ENCODE measurements at regions not wholly inside any gene's neighbourhood (a gene's known extent, or its start where the extent isn't known, plus 50 kb on each side); places are given as distances from the start of the nearest gene placed in this dataset.

DNA sequence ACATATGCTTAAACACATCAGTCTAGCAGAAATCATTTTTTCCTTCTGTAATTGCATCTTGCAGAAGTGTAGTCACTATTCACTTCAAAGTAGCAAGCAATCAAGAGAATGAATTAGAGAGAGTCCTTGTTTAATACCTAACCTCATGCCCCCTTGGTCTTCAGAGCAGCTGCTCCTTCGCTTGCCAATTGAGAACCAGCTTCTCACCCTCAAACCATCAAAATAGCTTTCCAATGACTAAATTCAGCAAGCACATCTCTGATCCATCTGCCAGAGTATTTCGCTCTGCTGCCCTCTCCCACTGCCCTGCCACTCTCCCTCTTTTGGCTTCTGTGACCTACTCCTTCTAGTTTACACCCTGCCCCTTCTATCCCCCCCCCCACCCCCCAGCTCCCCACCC lies 120.7 kb upstream of the AGAP1 start:
- DNase-seq = peak in 1 of 2 experiments; percentile 3

- no peak for DNase-seq
These were observed 116.7 kb upstream of the AGAP1 start for GRCh38 chr2:235377176-235377575.

- no peak for DNase-seq
These were observed 115.6 kb upstream of the AGAP1 start for GRCh38 chr2:235378246-235378645.

- no peak for DNase-seq
These were observed 114.9 kb upstream of the AGAP1 start for GRCh38 chr2:235378944-235379343.

DNA sequence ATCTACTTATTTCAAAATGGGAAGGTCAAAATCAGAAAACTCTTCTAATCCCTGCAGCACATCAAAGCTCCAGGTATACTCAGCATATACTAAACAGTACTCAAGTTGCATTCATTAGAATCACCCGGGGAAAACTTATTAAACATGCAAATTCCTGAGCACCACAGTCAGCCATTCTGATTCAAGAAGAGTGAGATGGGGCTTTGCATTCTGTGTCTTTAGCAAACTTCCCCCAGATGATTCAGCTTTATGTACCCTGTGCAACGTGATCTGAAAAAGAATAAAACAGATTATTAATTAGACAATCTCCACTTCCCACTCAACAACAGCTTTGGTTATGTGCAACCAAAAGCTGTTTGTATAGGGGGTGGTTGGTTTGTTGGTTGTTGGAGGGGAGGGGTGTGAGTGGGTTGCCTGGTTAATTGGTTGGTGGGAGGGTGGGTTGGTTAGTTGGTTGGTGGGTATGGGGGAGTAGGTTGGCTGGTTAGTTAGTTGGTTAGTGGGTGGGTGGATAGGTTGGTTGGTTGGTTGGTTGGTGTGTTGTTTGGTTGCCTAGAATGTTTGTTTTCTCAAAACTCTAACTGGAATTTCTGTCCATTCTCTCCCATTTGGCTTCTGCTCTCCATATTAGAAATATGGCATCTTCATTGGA lies 112.5 kb upstream of the AGAP1 start:
- DNase-seq = no peak

DNA sequence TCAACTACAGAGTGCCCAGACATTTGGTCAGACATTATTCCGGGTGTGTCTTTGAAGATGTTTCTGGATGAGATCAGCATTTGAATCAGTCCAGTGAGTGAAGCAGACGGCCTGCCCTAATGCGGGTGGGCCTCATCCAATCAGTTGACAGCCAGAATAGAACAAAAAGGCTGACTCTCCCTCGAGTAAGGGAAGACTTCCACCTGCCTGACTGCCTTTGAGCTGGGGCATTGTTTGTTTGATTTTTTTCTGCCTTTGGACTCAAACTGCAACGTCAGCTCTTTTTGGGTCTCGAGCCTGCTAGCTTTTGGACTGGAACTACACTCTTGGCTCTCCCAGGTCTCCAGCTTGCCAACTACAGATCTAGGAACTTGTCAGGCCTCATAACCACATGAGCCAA lies 111.7 kb upstream of the AGAP1 start:
- no peak for DNase-seq

DNA sequence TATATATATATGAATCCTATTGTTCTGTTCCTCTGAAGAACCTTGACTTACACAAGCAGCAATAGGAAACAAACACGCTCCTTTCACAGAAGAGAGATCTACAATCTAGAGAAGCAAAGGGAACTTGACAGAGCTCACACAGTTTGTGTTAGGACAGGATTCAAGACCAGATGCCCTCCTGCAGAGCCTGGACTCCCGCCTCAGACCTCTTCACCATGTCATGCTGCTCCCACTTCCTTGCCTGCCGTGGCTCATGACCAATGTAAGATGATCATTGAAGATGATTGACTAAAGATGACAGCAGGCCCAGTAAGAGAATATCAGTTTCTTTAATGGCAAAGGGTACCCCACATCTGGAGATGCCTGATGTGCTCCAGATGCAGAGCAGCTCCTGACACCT lies 111.2 kb upstream of the AGAP1 start:
- DNase-seq = no peak

- DNase-seq = no peak
These were observed 110.5 kb upstream of the AGAP1 start for GRCh38 chr2:235383272-235383843.

GRCh38 chr2:235384624-235385023 lies 109.2 kb upstream of the AGAP1 start:
- no peak for DNase-seq

DNA sequence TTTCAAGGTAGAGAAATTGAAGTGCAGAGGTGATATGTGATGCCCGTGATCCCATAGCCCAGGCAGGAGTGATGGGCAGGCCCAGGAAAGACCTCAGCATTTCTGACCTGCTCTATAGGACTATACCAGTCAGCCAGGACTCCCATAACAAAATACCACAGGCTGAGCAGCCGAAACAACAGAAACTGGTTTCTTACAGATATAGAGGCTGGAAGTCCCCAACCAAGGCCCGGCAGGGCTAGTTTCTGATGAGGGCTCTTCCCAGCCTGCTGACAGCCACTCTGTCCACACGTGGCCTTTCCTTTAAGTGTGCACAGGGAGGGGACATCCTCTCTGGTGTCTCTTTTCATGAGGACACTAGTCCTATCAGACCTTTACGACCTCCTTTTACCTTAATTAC lies 104.2 kb upstream of the AGAP1 start:
- no peak for DNase-seq

GRCh38 chr2:235390108-235390815 lies 103.6 kb upstream of the AGAP1 start:
- no peak for DNase-seq

DNA sequence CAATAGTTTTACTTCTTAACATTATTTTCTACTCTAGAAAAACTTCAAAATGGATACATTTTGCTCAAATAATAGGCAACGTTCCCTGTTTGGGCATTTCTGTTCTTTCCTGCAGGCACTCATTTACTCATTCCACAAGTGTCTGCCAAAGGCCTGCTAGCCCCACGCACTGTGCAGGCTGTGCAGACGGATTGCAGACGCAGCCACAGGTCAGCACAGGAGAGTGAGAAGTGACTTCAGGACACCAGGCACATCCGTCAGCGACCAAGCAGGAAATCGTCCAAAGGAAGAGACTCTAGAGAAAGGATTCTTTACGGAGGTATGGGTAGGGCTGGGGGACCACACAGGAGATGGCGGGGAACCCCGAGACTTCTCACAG lies 103.0 kb upstream of the AGAP1 start:
- no peak for DNase-seq

DNA sequence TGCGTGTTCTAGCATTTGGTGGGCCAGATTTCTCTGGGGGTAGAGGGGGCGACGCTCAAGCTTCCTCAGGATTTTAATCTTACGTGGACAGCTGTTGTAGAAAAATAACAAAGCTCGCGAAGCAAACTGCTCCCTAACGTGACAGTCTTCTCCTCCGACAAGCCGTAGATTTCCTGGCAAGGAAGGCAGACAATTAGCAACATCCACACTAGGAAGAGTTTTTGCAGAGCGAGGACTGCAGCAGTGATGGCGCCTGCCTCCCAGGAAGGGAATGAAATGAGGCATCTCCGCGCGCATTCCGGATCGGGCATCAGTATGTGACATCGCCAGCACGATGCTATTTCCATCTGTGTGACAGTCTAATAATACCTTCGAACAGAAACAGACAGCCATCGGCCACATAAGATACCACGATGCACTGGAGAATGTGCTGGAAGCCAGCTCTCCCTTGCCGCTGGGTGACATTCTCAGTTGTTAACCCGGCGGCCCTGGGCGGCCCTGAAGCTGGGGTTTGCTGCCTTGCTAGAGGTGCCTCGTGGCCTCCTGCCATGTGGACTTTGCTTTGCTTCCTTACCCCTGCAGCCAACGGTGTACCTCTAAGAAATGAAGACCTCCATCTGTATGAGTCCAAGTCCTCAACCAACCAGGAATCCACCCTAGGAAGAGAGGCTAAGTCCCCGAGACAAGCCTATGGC lies 101.8 kb upstream of the AGAP1 start:
- DNase-seq = peak; percentile 9 to 77

- no peak for DNase-seq
These were observed 99.5 kb upstream of the AGAP1 start for GRCh38 chr2:235394278-235394828.

DNA sequence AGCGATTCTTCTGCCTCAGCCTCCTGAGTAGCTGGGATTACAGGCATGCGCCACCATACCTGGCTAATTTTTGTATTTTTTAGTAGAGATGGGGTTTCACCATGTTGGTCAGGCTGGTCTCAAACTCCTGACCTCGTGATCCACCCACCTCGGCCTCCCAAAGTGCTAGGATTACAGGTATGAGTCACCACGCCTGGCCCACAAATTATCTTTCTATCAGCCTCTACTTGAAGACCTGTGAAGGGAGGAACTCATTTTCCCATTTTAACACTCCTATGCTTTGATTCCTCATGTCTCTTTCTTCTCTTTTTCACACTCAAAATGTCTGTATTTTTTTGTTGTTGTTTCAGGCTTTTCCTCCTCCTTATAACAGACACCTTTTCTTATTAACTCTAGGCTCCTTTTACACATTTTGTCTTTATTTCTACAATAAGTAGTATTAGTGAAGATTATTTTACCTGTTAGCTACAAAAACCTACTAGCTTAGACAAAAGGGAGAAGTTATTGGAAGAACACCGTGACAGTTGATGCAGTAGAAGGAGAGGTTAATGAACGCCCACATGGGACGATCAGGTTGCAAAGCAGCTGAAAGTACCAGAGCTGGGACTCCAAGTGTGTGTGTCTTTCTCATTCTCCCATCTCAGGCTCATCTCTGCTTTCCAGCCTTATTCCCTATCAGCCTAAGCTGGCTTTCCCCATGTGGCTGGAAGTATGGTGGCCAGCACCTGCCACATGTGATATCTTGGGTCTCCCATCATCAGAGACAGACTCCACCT lies 97.6 kb upstream of the AGAP1 start:
- DNase-seq = no peak

DNA sequence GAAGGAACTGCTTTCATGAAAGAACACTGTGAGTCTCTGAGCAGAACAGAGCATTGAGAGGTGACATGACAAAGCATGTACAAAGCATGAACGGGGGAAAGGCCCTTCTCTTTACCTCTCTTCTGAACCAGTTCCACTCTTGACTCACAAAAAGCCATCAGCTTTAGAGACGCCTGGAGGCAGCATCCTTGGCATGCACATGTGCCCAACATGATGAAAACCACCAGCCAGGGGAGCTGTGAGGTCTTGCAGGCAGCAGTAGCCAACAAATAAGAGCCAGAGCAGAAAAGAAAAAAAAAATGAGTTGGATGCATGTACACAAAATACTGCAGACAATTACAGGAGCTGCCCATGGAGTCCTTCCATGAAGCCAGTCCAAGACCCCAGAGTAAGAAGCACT lies 95.5 kb upstream of the AGAP1 start:
- no peak for DNase-seq

- no peak for DNase-seq
These were observed 93.9 kb upstream of the AGAP1 start for GRCh38 chr2:235399895-235400294.

DNA sequence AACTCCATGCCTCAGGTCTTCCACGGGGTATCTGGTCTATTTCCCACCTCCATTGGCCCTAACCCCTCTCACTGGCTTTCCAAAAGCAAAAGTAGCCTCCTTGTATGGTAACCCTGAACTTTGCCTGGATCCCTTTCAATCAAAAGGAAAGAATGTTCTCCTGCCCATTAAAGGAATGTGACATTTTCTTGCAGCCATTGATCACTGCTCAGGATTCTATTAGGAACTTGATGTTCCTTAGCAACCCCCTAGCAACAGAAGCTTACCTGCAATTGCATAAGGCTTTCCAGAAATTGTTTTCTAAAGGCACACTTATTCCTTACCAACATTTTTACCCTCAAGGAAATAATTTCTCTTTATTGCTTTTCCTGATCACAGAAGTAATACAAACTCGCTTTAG lies 91.4 kb upstream of the AGAP1 start:
- no peak for DNase-seq

DNA sequence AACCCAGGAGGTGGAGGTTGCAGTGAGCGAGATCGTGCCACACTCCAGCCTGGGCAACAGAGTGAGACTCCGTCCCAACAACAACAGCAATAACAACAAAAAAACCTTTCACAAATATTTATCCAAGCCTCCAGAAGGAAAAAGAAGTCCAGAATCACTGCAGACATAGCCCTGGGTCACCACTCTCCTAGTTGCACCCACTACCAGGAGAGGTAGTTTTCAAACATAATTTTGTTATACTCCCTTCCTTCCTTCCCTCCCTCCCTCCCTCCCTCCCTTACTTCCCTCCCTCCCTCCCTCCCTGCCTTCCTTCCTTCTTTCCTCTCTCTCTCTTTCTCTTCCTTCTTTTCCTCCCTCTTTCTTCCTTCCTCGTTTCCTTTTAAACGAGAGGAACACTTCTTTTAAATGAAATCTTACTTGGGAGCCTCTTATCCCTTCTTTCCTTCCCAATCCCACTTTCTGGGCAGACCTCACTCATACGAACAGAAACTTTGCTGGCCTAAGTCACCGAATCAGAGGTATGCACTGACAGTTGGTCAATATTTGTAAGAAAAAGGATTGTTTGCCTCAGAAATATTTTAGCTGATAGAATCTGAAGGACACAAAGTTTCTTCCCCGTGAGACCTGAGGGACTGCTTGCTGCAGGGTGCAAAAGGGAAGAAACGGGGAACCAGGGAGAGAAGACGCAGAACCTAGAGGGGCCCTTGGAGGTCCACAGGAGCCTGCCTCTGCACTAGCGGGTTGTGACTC lies 88.1 kb upstream of the AGAP1 start:
- no peak for DNase-seq

DNA sequence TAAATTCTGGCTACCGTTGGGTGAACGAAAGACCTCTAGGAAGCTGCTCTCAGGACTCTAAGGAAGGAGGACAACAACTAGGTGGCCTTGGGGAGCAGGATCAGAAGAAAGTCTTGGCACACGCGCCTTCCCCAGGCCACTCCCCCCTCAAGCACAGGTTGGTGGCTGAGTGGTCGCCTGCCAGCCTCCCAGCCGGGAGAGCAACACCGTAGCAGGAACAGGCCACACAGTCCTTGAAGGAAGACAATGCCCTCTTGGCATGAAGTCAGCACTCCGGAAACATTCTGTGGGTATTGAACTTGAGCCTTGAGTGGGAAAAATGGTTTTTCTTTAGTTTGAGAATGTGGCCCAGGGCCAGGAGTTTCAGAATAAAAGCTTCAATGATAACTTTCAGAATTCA lies 87.4 kb upstream of the AGAP1 start:
- DNase-seq = no peak

DNA sequence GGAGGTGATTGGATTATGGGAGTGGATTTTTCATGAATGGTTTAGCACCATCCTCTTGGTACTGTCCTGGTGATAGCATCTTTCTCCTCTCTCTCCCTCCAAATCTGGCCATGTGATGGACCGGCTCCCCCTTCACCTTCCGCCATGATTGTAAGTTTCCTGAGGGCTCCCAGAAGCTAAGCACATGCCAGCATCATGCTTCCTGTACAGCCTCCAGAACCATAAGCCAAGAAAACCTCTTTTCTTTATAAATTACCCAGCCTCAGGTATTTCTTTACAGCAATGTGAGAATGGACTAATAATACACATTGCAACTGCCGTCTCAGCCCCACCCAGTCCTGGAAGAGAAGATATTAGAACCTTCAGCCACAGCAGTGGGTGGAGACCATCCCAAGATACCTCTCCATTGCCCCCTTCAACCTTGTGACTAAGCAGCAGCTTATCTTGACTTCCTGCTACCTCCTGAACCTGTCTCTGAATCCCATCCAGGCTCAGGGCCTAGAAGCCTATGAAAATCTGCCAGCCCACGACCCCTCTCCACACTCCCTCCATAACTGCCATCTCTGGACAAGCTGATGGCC lies 81.8 kb upstream of the AGAP1 start:
- no peak for DNase-seq

- no peak for DNase-seq
These were observed 80.8 kb upstream of the AGAP1 start for GRCh38 chr2:235413064-235413463.
